Gastrocnemius medialis (tissue), 4 donors: ENCODE measurements at regions not wholly inside any gene's neighbourhood (a gene's known extent, or its start where the extent isn't known, plus 50 kb on each side); places are given as distances from the start of the nearest gene placed in this dataset.

Source experiments
- CTCF ChIP-seq, 5 experiments: fragments of 450-650 bp in 3 of 5; fragments of 200-600 bp in 2 of 5; sonication (generic) in 2 of 5; IDR thresholded peaks in 4 of 5; conservative IDR thresholded peaks in 1 of 5; 1 replicate in 4 of 5; 2 replicates in 1 of 5; pipeline ENCODE4 v1.5.1; 2016 to 2019; ENCODE audit warnings: antibody characterized with exemption in 5 of 5, mild to moderate bottlenecking in 3 of 5, moderate library complexity in 3 of 5
- POLR2A ChIP-seq, 2 donors: fragments of 450-650 bp; IDR thresholded peaks; one replicate each; pipeline ENCODE4 v1.6.1; 2017; ENCODE audit warnings: antibody characterized with exemption in 2 of 2, mild to moderate bottlenecking in 2 of 2, moderate library complexity in 2 of 2

GRCh38 chr21:24881506-24881905, 725.8 kb downstream of the MRPL39 start:
- TF ChIP-seq CTCF (IDR thresholded peaks at IDR 0.05 in 4 of 5, conservative IDR thresholded peaks at IDR 0.05 in 1 of 5) = no peak
- no peak for TF ChIP-seq POLR2A (IDR thresholded peaks at IDR 0.05)
